Neutrophil (primary cell): ENCODE measurements at regions not wholly inside any gene's neighbourhood (a gene's known extent, or its start where the extent isn't known, plus 50 kb on each side); places are given as distances from the start of the nearest gene placed in this dataset.

ENCODE experiments used
- H3K27ac ChIP-seq: fragments of 200-600 bp; sonication (generic); 2 replicates; pipeline ENCODE4 v1.5.1; 2016; ENCODE audit warnings: mild to moderate bottlenecking, moderate library complexity
- H3K27me3 ChIP-seq: fragments of 200-600 bp; sonication (generic); 2 replicates; pipeline ENCODE4 v1.6.0; 2016; ENCODE audit warnings: mild to moderate bottlenecking
- H3K36me3 ChIP-seq: fragments of 200-600 bp; sonication (generic); 2 replicates; pipeline ENCODE4 v1.5.1; 2017
- H3K4me1 ChIP-seq, 2 experiments: fragments of 200-600 bp in 1 of 2; sonication (generic) in 1 of 2; 1 replicate in 1 of 2; 2 replicates in 1 of 2; pipeline versions ENCODE4 v1.5.1 to v1.6.1; 2013 to 2016; ENCODE audit warnings: low read depth in 1 of 2, low read length in 1 of 2, mild to moderate bottlenecking in 1 of 2, moderate library complexity in 1 of 2; ENCODE audit not compliant: control insufficient read depth in 1 of 2, insufficient read depth in 1 of 2
- H3K4me3 ChIP-seq, 2 experiments: fragments of 200-600 bp in 1 of 2; sonication (generic) in 1 of 2; 1 replicate in 1 of 2; 2 replicates in 1 of 2; pipeline ENCODE4 v1.5.1; 2013 to 2016; ENCODE audit warnings: low read depth in 1 of 2, low read length in 1 of 2, mild to moderate bottlenecking in 1 of 2, moderate library complexity in 1 of 2
- H3K9me3 ChIP-seq: fragments of 200-600 bp; sonication (generic); 2 replicates; pipeline ENCODE4 v1.5.1; 2016
- CTCF ChIP-seq: fragments of 200-600 bp; sonication (generic); IDR thresholded peaks from 2 replicates; pipeline ENCODE4 v1.5.1; 2016; ENCODE audit warnings: antibody characterized with exemption

- Histone ChIP-seq H3K36me3 (no peaks in the 10 kb centered on the region), H3K9me3 (no peaks in the 10 kb centered on the region), H3K4me1 (no peaks in the 10 kb centered on the region), H3K27ac (no peak overlapping the region), H3K4me3 (no peak overlapping the region), H3K27me3 (no peaks in the 10 kb centered on the region)
- no peak for TF ChIP-seq CTCF
Observed at GRCh38 chr19:30309905-30310601, 62.1 kb upstream of the ZNF536 start.

- H3K36me3 ChIP-seq = no peaks in the 10 kb centered on the region
- no peak for TF ChIP-seq CTCF
- H3K27me3 ChIP-seq = no peaks in the 10 kb centered on the region
- no peak overlapping the region for H3K4me3 ChIP-seq
- H3K9me3 ChIP-seq = no peaks in the 10 kb centered on the region
- no peak overlapping the region for H3K27ac ChIP-seq
- H3K4me1 ChIP-seq = no peaks in the 10 kb centered on the region
Observed at GRCh38 chr19:30310602-30311263, 61.5 kb upstream of the ZNF536 start.

GRCh38 chr19:30311911-30312310, 60.3 kb upstream of the ZNF536 start:
- no peak overlapping the region for H3K4me3 ChIP-seq
- no peak overlapping the region for H3K27ac ChIP-seq
- no peaks in the 10 kb centered on the region for H3K27me3 ChIP-seq
- H3K9me3 ChIP-seq = no peaks in the 10 kb centered on the region
- H3K4me1 ChIP-seq = no peaks in the 10 kb centered on the region
- TF ChIP-seq CTCF = no peak
- H3K36me3 ChIP-seq = no peaks in the 10 kb centered on the region

GRCh38 chr19:30312582-30313352, 59.4 kb upstream of the ZNF536 start:
- H3K4me3 ChIP-seq = no peak overlapping the region
- H3K4me1 ChIP-seq = no peaks in the 10 kb centered on the region
- H3K36me3 ChIP-seq = no peaks in the 10 kb centered on the region
- H3K9me3 ChIP-seq = no peaks in the 10 kb centered on the region
- no peaks in the 10 kb centered on the region for H3K27me3 ChIP-seq
- no peak for TF ChIP-seq CTCF
- no peak overlapping the region for H3K27ac ChIP-seq

- no peak overlapping the region for H3K4me3 ChIP-seq
- H3K4me1 ChIP-seq = no peaks in the 10 kb centered on the region
- no peak overlapping the region for H3K27ac ChIP-seq
- TF ChIP-seq CTCF = no peak
- H3K27me3 ChIP-seq = no peaks in the 10 kb centered on the region
- H3K9me3 ChIP-seq = no peaks in the 10 kb centered on the region
- H3K36me3 ChIP-seq = no peaks in the 10 kb centered on the region
Observed at GRCh38 chr19:30313353-30313750, 58.8 kb upstream of the ZNF536 start.
